Hematopoietic multipotent progenitor cell treated with erythropoietin and hydrocortisone succinate and interleukin-3 and kit ligand, for 8 days (in vitro differentiated cells): ENCODE measurements at regions not wholly inside any gene's neighbourhood (a gene's known extent, or its start where the extent isn't known, plus 50 kb on each side); places are given as distances from the start of the nearest gene placed in this dataset.
"Not testable (repeated sequence)": the region's sequence is repeated elsewhere in the genome, so short reads cannot be mapped to it uniquely, and the experiment has no call there.

ENCODE experiments used
- DNase-seq: peaks from one replicate; pipeline ENCODE4 v3.0.0-alpha.2; 2015

DNA sequence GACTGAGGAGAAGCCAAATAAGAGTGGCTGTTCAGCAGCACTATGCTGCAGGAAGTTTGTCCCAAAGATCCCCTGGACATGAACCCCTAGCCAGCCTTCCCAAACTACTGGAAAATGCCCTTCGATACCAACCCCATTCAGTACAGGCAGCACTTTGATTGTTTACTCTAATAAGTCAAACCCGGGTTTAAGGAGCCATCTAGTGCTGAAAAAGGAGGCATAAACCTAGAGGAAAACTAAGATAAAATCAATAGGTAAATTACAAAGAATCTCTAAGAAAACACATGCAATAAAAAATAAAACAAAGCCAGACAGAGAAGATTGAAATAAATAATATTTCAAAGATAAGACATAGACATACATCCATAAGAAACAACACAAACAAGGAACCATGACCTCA is 771.6 kb downstream of the RPS29 start:
- no peak for DNase-seq

- no peak for DNase-seq
Measured at GRCh38 chr14:48805315-48805714, 780.9 kb downstream of the RPS29 start.

- DNase-seq: no peak
Measured at GRCh38 chr14:48792376-48793024, 793.7 kb downstream of the RPS29 start.

GRCh38 chr14:48788771-48789170 is 797.4 kb downstream of the RPS29 start:
- no peak for DNase-seq

DNA sequence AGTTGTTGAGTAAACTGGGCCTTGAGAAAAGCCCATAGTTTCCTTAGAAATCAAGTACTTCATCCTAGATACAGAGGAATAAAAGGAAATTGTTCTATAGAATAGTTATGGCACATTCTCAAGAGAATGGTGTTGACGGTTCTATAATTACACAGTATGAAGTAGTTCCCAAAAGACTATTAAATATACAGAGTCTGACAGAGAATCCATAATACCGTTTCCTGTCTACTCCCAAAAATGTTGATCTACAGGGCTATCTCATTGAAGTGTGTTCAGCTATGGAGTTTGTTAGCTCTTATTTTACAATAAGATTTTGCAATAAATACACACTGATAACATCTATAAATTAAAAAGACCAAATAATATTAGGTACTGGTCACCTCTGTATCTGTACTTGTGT is 799.7 kb downstream of the RPS29 start:
- no peak for DNase-seq

DNA sequence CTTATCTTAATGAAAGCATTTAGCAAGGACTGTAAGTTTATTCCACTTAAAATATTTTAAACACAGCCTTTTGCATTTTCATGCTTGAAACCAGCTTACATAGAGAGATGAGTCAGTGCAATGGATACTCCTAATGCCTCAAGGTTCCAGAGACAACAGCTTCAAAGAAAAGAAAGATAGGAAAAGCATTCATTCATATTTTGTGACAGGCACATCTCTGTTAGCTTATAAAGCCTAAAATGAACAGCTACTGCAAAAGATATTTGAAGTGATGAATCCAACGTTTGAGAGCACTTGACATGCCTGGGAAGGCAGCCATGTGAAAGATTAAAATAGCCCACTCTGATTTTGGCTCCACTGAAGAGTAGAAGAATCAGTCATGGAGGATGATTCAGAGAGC is 814.5 kb downstream of the RPS29 start:
- no peak for DNase-seq

GRCh38 chr14:48751293-48751692 is 834.9 kb downstream of the RPS29 start:
- no peak for DNase-seq

- no peak for DNase-seq
Measured at GRCh38 chr14:48748151-48748675, 838.0 kb downstream of the RPS29 start.

DNA sequence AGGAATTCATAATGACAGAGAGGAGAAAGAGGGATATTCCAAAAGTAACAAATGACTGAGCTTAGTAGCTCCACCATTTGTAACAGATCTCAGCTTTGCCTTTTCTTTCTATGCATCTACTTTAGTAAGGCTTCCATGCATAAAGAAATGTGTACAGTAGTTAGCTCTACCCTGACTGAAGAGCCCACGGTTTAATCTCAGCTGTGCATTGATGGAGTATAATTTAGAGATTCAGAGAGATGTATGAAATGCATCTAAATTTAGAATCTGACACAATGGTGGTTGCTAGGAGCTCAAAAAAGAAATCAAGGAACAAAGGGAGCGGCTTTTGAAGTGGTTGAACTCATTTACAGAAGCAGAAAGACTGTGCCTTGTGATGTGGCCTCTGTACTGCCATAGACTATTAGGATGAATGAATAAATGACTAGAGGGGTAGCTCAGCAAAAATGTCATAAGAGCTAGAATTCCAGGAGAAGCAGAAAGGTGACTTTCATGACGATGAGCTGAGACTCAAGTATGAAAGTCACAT is 838.6 kb downstream of the RPS29 start:
- DNase-seq: no peak

DNA sequence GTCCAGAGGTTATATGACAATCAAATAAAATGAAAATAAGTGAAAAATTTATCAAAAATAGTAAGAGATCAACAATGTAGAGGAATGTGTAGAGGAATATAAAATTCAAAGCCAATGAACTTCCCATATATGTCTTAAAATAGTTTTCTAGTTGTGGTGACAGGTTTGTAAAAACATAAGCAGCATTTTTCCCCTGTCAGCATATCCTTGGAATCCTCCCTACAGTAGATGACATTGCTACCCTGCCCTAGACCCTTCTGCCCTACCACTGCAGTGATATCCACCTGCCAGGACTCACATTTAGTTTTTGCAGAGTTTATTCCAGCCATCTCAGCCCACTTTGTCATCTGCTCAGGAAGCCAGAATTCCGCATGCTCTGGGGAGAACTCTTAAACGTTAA is 842.0 kb downstream of the RPS29 start:
- no peak for DNase-seq

- DNase-seq: no peak
Measured at GRCh38 chr14:48738186-48738925, 847.8 kb downstream of the RPS29 start.

GRCh38 chr14:48735607-48736006 is 850.6 kb downstream of the RPS29 start:
- DNase-seq: no peak

- DNase-seq: no peak
Measured at GRCh38 chr14:48731260-48731659, 854.9 kb downstream of the RPS29 start.

GRCh38 chr14:48726080-48726642 is 860.0 kb downstream of the RPS29 start:
- DNase-seq: no peak

DNA sequence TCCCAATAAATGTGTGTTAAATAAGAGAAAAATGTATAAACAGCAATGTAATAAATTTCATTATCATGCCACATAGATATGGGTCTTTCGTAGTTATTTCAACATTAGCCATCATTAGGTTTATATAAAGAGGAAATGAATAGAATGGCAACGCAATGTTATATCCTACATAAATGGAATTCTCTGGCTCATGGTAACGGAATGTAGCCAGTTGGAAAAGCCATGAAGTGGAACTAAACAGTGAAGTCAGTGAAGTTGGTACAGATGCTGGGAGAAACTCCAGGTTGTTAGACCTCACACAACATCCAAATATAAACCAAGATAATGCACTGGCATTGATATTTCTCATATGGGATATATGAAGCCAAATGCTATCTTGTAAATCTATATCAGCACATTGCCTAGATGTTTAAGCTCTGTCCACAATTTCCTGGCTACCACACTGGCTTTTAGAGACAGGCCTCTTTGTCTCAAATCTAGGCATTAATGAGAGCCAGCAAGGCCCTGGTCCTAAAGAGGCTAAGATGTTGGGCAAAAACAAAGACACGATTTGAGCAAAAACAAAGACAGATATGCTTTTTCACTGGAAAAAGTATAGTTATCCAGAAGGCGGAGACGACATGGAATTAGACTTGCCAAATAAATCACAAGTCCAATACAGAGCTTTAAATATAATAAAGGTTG is 861.0 kb downstream of the RPS29 start:
- DNase-seq: no peak

- DNase-seq: no peak
Measured at GRCh38 chr14:48723841-48724495, 862.2 kb downstream of the RPS29 start.

- no peak for DNase-seq
Measured at GRCh38 chr14:48714366-48714765, 871.8 kb downstream of the RPS29 start.

GRCh38 chr14:48710133-48710532 is 876.0 kb downstream of the RPS29 start:
- DNase-seq: no peak

DNA sequence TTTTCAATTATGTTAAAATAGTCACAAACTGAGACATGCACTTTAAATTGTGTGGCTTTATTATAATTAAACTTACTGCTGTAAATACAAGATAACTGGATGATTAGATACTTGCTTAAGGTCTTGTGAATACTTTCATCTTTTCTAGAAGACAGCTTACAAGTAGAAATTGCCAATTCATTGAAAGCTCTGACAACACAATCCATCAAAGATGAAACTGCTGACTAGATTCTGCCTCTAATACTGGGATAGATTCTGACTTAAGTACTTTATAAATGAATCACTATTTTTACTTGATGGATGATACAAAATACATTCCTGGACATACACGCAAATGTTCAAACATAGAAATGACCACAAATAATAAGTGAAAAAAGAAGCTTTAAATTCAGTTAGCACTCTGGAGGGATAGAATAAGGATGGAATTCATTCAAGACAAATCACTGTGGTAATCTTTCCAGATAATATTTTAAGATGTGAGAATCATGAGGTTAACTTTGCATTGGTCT is 876.8 kb downstream of the RPS29 start:
- DNase-seq: no peak

GRCh38 chr14:48704639-48705038 is 881.5 kb downstream of the RPS29 start:
- DNase-seq: no peak

GRCh38 chr14:48703728-48704467 is 882.3 kb downstream of the RPS29 start:
- DNase-seq: no peak

DNA sequence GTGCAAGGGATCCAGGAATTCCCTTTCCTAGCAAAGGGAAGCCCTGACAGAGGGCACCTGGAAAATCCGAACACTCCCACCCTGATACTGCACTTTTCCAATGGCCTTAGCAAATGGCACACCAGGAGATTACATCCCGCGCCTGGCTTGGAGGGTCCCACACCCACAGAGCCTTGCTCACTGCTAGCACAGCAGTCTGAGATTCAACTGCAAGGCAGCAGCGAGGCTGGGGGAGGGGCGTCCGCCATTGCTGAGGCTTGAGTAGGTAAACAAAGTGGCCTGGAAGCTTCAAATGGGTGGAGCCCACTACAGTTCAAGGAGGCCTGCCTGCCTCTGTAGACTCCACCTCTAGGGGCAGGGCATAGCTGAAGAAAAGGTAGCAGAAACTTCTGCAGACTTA is 888.8 kb downstream of the RPS29 start:
- not testable (repeated sequence) for DNase-seq
